Panc1 (cell line): ENCODE measurements at regions not wholly inside any gene's neighbourhood (a gene's known extent, or its start where the extent isn't known, plus 50 kb on each side); places are given as distances from the start of the nearest gene placed in this dataset.

Source experiments
- ATAC-seq: fragments of 200-7000 bp; cut with Tn5 transposase; 2 replicates; pipeline ENCODE4 v1.9.1; 2020; ENCODE audit warnings: mild to moderate bottlenecking, moderate library complexity
- BruUV-seq: library from RNA; stranded (reverse); fragments of 400-500 nt; replicated peaks from 2 replicates; lab custom pipeline; 2021; lab: Mats Ljungman, UMichigan
- CTCF ChIA-PET: fragments of 300-600 bp; sonication (Branson Sonifier 250); formaldehyde crosslinking; loops from one replicate; lab custom pipeline; 2022; ENCODE audit warnings: antibody characterized with exemption; lab: Charles Lee
- POLR2A ChIA-PET: fragments of 300-600 bp; sonication (Branson Sonifier 250); formaldehyde crosslinking; loops from one replicate; lab custom pipeline; 2022; ENCODE audit warnings: antibody characterized with exemption; lab: Charles Lee
- DNase-seq: peaks from one replicate; pipeline ENCODE4 v3.0.0-alpha.2; 2010; ENCODE audit warnings: low read depth, low spot score
- H3K27ac ChIP-seq: 2 replicates; pipeline ENCODE4 v1.5.1; 2011; ENCODE audit warnings: mild to moderate bottlenecking, low read length, inconsistent platforms
- H3K27me3 ChIP-seq: fragments of 200-500 bp; sonication (Bioruptor generic); 2 replicates; pipeline ENCODE4 v1.6.0; 2014; ENCODE audit warnings: low read length, inconsistent platforms; ENCODE audit not compliant: control insufficient read depth, insufficient read depth
- H3K36me3 ChIP-seq: fragments of 200-500 bp; sonication (Bioruptor generic); 2 replicates; pipeline ENCODE4 v1.5.1; 2014; ENCODE audit warnings: inconsistent platforms, mild to moderate bottlenecking, low read length, moderate library complexity; ENCODE audit not compliant: control insufficient read depth, insufficient read depth
- H3K4me1 ChIP-seq: 2 replicates; pipeline ENCODE4 v1.5.1; 2011; ENCODE audit warnings: inconsistent platforms, mild to moderate bottlenecking, low read length, moderate library complexity; ENCODE audit not compliant: control insufficient read depth, insufficient read depth
- H3K4me3 ChIP-seq, 2 experiments: 2 replicates each; pipeline ENCODE4 v1.5.1; 2011 to 2012; ENCODE audit warnings: low read depth in 2 of 2, low read length in 2 of 2, mild to moderate bottlenecking in 2 of 2, inconsistent platforms in 1 of 2, moderate library complexity in 1 of 2
- H3K9me3 ChIP-seq: fragments of 200-500 bp; sonication (Bioruptor generic); 2 replicates; pipeline ENCODE4 v1.5.1; 2014; ENCODE audit warnings: low read depth, mild to moderate bottlenecking, inconsistent platforms, low read length, moderate library complexity; ENCODE audit not compliant: control insufficient read depth, insufficient read depth
- POLR2AphosphoS5 ChIP-seq: IDR thresholded peaks from 2 replicates; pipeline ENCODE4 v1.6.1; 2012; ENCODE audit warnings: mild to moderate bottlenecking, low read depth, low read length, moderate library complexity
- REST ChIP-seq, 2 experiments: IDR thresholded peaks; 2 replicates each; pipeline ENCODE4 v1.6.1; 2011 to 2012; ENCODE audit warnings: low read depth in 2 of 2, control low read depth in 1 of 2, low read length in 1 of 2, mild to moderate bottlenecking in 1 of 2, moderate library complexity in 1 of 2; ENCODE audit not compliant: insufficient read depth in 1 of 2
- SIN3A ChIP-seq: IDR thresholded peaks from 2 replicates; pipeline ENCODE4 v1.6.1; 2012; ENCODE audit warnings: low read depth, mild to moderate bottlenecking, low read length, moderate library complexity, borderline replicate concordance; ENCODE audit not compliant: insufficient read depth
- TCF7L2 ChIP-seq: IDR thresholded peaks from 2 replicates; pipeline ENCODE4 v1.6.1; 2011; ENCODE audit warnings: mild to moderate bottlenecking, low read depth, low read length, inconsistent platforms
- in situ Hi-C: cut with HindIII; loops from 2 replicates; pipeline ENCODE4 v1.10.0; 2016; ENCODE audit warnings: low sequenced_read_pairs, low pct_unique_long_range_greater_than_20kb
- intact Hi-C: fragments of 100-400 bp; cut with micrococcal nuclease; formaldehyde crosslinking; loops from one replicate; pipeline ENCODE4 v1.10.0; 2022; ENCODE audit not compliant: unreplicated experiment
- TF ChIP-seq, protein P1 (sequence below): fragments of 450-650 bp; IDR thresholded peaks from 2 replicates; pipeline ENCODE4 v1.5.1; 2017; ENCODE audit warnings: mild to moderate bottlenecking

DNA sequence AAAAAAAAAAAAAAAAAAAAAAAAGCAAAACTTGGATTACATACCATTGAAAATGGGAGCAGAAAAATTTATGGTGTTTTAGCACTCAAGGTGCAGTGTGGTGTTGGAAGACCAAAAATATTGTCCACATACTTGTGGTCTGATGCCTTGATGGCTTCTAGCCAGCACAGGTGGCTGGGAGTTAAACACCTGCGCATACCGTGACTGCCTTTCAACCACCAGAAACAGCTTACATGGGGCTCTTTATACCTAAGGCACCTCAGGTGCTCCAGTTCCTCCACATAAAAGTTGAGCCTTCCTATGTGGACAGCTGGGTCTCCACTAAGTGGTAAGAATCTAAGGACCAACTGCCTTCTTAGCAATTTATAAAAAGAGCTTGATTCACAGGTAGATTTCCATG is 802.6 kb upstream of the CELF4 start:
- intact Hi-C loops = no loop called here
- POLR2A ChIA-PET = no interaction called here

DNA sequence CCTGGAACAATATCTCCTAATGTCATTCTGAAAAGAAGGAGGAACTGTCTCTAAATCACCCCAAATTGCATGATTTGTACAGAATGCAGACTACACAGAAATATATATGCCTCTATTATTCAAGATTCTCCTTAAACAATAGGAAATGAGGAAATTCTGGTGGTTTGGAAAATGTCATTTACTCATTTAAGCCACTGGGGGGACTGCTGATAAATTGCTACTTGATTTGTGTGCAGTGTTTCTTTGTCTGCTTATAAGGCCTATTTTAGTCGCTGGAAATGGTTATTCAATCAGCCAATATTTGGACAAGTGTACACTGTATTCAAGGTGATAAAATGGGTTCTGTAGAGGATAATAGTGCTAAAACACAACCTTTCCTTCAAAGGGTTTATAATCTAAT is 801.9 kb upstream of the CELF4 start:
- no TSS peak for BruUV-seq

More for the DNA sequence above, 802.6 kb upstream of the CELF4 start:
- Histone ChIP-seq H3K4me1 (no peaks in the 10 kb centered on the region), H3K27me3 (no peaks in the 10 kb centered on the region), H3K4me3 (no peak overlapping the region), H3K27ac (no peak overlapping the region), H3K9me3 (no peaks in the 10 kb centered on the region), H3K36me3 (no peaks in the 10 kb centered on the region)
- DNase-seq (no peak), ATAC-seq (no peak)
- in situ Hi-C loops = no loop called here
- TF ChIP-seq SIN3A = no peak
- no TSS peak for BruUV-seq
- CTCF ChIA-PET = no interaction called here

More for the DNA sequence above, 801.9 kb upstream of the CELF4 start:
- Histone ChIP-seq H3K27me3 (no peaks in the 10 kb centered on the region), H3K9me3 (no peaks in the 10 kb centered on the region), H3K4me3 (no peak overlapping the region), H3K36me3 (no peaks in the 10 kb centered on the region), H3K27ac (no peak overlapping the region), H3K4me1 (no peaks in the 10 kb centered on the region)
- ChIA-PET CTCF (no interaction called here), POLR2A (no interaction called here)
- TF ChIP-seq SIN3A (no peak), POLR2AphosphoS5 (no peak), REST (IDR thresholded peaks at IDR 0.05; ENCODE audit: insufficient read depth in 1 of 2, low read depth in 2 of 2, low read length in 1 of 2) (no peak), TCF7L2 (no peak)
- TF ChIP-seq, protein P1, sequence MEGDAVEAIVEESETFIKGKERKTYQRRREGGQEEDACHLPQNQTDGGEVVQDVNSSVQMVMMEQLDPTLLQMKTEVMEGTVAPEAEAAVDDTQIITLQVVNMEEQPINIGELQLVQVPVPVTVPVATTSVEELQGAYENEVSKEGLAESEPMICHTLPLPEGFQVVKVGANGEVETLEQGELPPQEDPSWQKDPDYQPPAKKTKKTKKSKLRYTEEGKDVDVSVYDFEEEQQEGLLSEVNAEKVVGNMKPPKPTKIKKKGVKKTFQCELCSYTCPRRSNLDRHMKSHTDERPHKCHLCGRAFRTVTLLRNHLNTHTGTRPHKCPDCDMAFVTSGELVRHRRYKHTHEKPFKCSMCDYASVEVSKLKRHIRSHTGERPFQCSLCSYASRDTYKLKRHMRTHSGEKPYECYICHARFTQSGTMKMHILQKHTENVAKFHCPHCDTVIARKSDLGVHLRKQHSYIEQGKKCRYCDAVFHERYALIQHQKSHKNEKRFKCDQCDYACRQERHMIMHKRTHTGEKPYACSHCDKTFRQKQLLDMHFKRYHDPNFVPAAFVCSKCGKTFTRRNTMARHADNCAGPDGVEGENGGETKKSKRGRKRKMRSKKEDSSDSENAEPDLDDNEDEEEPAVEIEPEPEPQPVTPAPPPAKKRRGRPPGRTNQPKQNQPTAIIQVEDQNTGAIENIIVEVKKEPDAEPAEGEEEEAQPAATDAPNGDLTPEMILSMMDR = no peak
- no peak for DNase-seq
- in situ Hi-C loops (no loop called here), intact Hi-C loops (no loop called here)
- ATAC-seq = no peak
